Glutamatergic neuron (in vitro differentiated cells): ENCODE measurements at regions not wholly inside any gene's neighbourhood (a gene's known extent, or its start where the extent isn't known, plus 50 kb on each side); places are given as distances from the start of the nearest gene placed in this dataset.

Source experiments
- DNase-seq: peaks from one replicate; pipeline ENCODE4 v3.0.0; 2022
- H3K27ac Mint-ChIP-seq: one replicate; pipeline ENCODE4 v1.8.0; 2020; ENCODE audit warnings: mild to moderate bottlenecking, mixed read lengths, inconsistent platforms; ENCODE audit not compliant: unreplicated experiment
- H3K27me3 Mint-ChIP-seq: one replicate; pipeline ENCODE4 v1.8.0; 2020; ENCODE audit warnings: mild to moderate bottlenecking, moderate library complexity, mixed read lengths, inconsistent platforms; ENCODE audit not compliant: unreplicated experiment
- H3K36me3 Mint-ChIP-seq: one replicate; pipeline ENCODE4 v1.8.0; 2020; ENCODE audit warnings: mild to moderate bottlenecking, mixed read lengths, inconsistent platforms; ENCODE audit not compliant: unreplicated experiment
- H3K4me1 Mint-ChIP-seq: one replicate; pipeline ENCODE4 v1.8.0; 2020; ENCODE audit warnings: mild to moderate bottlenecking, low read depth, mixed read lengths, inconsistent platforms; ENCODE audit not compliant: unreplicated experiment
- H3K4me3 Mint-ChIP-seq: one replicate; pipeline ENCODE4 v1.8.0; 2020; ENCODE audit warnings: mild to moderate bottlenecking, mixed read lengths, inconsistent platforms; ENCODE audit not compliant: unreplicated experiment
- H3K9me3 Mint-ChIP-seq: one replicate; pipeline ENCODE4 v1.8.0; 2020; ENCODE audit warnings: mild to moderate bottlenecking, moderate library complexity, mixed read lengths, inconsistent platforms; ENCODE audit not compliant: unreplicated experiment
- CTCF ChIP-seq: fragments of 200-600 bp; sonication (generic); IDR thresholded peaks from one replicate; pipeline ENCODE4 v1.5.0; 2021; ENCODE audit not compliant: partially characterized antibody, unreplicated experiment

DNA sequence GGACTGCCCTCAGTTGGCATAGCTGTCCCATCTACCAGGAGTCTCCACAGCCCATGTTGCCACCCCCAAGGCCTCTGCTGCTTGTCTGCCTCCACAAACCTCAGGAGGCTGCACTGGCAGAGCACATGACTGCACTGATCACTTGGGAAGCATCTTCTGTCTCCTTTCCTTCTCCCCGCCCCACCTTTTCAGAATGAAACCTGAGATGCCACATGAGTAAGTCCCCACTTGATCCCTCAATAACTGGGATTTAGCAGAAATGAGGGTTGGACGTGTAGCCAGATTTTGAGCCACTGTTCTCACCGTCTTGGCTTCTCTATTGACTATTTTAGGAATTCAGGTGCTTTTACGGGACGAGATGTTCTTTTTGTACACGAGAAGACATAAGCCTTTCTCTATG is 328.4 kb downstream of the CDC5L start:
- Mint-ChIP-seq H3K9me3 (no peaks in the 10 kb centered on the region), H3K36me3 (no peaks in the 10 kb centered on the region), H3K4me3 (no peak overlapping the region), H3K4me1 (no peaks in the 10 kb centered on the region), H3K27ac (no peak overlapping the region), H3K27me3 (no peaks in the 10 kb centered on the region)
- no peak for DNase-seq
- no peak for TF ChIP-seq CTCF

DNA sequence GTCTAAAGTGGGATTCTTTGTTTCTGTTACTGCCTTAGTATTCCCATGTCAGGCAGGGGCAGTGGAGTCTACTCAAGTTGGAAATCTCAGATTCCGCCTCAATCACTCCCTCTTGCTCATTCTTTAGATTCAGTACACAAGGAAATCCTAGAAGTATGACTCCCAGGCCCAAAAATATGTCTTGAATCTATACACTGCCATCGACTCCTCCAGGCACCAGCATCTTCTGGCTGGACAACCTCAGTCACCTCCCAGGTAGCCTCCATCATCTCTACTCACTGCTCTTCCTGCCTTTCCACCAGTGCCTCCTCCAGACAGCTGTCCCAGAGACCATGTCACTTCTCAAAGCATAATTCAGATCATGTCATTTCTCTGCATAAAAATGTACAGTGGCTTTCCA is 329.9 kb downstream of the CDC5L start:
- Mint-ChIP-seq H3K36me3 (no peaks in the 10 kb centered on the region), H3K27ac (no peak overlapping the region), H3K4me3 (no peak overlapping the region), H3K9me3 (no peaks in the 10 kb centered on the region), H3K27me3 (no peaks in the 10 kb centered on the region), H3K4me1 (peaks cover 4% of the 10 kb centered on the region)
- no peak for TF ChIP-seq CTCF
- DNase-seq = no peak

- no peak overlapping the region for H3K4me3 Mint-ChIP-seq
- no peak for DNase-seq
- H3K36me3 Mint-ChIP-seq = no peaks in the 10 kb centered on the region
- no peaks in the 10 kb centered on the region for H3K9me3 Mint-ChIP-seq
- no peak for TF ChIP-seq CTCF
- H3K27ac Mint-ChIP-seq = no peak overlapping the region
- peaks cover 20% of the 10 kb centered on the region for H3K4me1 Mint-ChIP-seq
- H3K27me3 Mint-ChIP-seq = no peaks in the 10 kb centered on the region
These were observed 334.6 kb downstream of the CDC5L start for GRCh38 chr6:44721954-44722578.

DNA sequence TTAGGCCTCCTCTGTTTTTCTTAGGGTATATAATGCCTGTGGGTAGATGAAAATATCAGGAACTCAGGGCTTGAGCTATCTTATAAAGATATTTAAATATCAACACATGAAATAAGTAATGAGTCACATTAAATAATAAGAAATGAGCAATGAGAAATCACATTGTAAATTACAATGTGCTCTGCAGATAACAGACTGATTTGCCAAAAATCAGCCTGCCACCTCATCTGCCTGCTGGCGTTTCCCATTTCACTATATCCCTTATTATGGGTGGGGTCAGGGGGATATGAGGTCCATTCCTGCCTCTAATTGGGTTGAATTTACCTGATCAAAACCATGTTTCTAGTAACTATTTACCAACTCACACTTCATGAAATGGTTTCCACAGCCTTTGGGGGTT is 335.2 kb downstream of the CDC5L start:
- Mint-ChIP-seq H3K27ac (no peak overlapping the region), H3K4me3 (no peak overlapping the region), H3K36me3 (no peaks in the 10 kb centered on the region), H3K9me3 (no peaks in the 10 kb centered on the region), H3K4me1 (peaks cover 20% of the 10 kb centered on the region), H3K27me3 (no peaks in the 10 kb centered on the region)
- TF ChIP-seq CTCF = no peak
- no peak for DNase-seq

GRCh38 chr6:44723439-44724197 is 336.1 kb downstream of the CDC5L start:
- Mint-ChIP-seq H3K36me3 (no peaks in the 10 kb centered on the region), H3K4me3 (no peak overlapping the region), H3K4me1 (peaks cover 20% of the 10 kb centered on the region), H3K27ac (peak overlapping the region; percentile 46), H3K27me3 (no peaks in the 10 kb centered on the region), H3K9me3 (no peaks in the 10 kb centered on the region)
- DNase-seq = no peak
- TF ChIP-seq CTCF = no peak
